Erythroblast (primary cell): ENCODE measurements at regions not wholly inside any gene's neighbourhood (a gene's known extent, or its start where the extent isn't known, plus 50 kb on each side); places are given as distances from the start of the nearest gene placed in this dataset.

ENCODE experiments used
- GATA1 ChIP-seq: IDR thresholded peaks from 2 replicates; pipeline ENCODE4 v1.6.1; 2011; ENCODE audit warnings: low read depth, mild to moderate bottlenecking, control low read depth, low read length, moderate library complexity
- POLR2A ChIP-seq: IDR thresholded peaks from 2 replicates; pipeline ENCODE4 v1.6.1; 2011; ENCODE audit warnings: mild to moderate bottlenecking, low read length

- TF ChIP-seq POLR2A (no peak), GATA1 (no peak)
Observed at GRCh38 chrX:39619182-39620009, 478.4 kb downstream of the BCOR start.
